H9 (cell line): ENCODE measurements at regions not wholly inside any gene's neighbourhood (a gene's known extent, or its start where the extent isn't known, plus 50 kb on each side); places are given as distances from the start of the nearest gene placed in this dataset.
A peak's percentile ranks its signal among the peaks of the same experiment; 100 is the strongest.

Source experiments
- DNase-seq: peaks from one replicate; pipeline ENCODE4 v3.0.0-alpha.2; 2017
- H2AFZ ChIP-seq: one replicate; pipeline ENCODE4 v1.6.1; 2013; ENCODE audit warnings: mild to moderate bottlenecking, low read length, control low read depth, moderate library complexity
- H2AK5ac ChIP-seq: 2 replicates; pipeline ENCODE4 v1.6.1; 2013; ENCODE audit warnings: low read length, control low read depth, mixed read lengths; ENCODE audit not compliant: insufficient read length
- H2BK120ac ChIP-seq: one replicate; pipeline ENCODE4 v1.6.1; 2013; ENCODE audit warnings: low read depth, mild to moderate bottlenecking, low read length, control low read depth, inconsistent platforms; ENCODE audit not compliant: poor library complexity, severe bottlenecking
- H2BK12ac ChIP-seq: 2 replicates; pipeline ENCODE4 v1.6.1; 2013; ENCODE audit warnings: low read length, control low read depth, mixed read lengths, low read depth; ENCODE audit not compliant: insufficient read length
- H2BK15ac ChIP-seq: 2 replicates; pipeline ENCODE4 v1.6.1; 2013; ENCODE audit warnings: low read depth, low read length, control low read depth
- H2BK20ac ChIP-seq: one replicate; pipeline ENCODE4 v1.6.1; 2013; ENCODE audit warnings: low read depth, mild to moderate bottlenecking, low read length, control low read depth, inconsistent platforms; ENCODE audit not compliant: poor library complexity, severe bottlenecking
- H2BK5ac ChIP-seq: 2 replicates; pipeline ENCODE4 v1.6.1; 2013; ENCODE audit warnings: low read length, control low read depth, mixed read lengths; ENCODE audit not compliant: insufficient read length
- H3K14ac ChIP-seq: 2 replicates; pipeline ENCODE4 v1.6.1; 2013; ENCODE audit warnings: low read length, control low read depth; ENCODE audit not compliant: insufficient read depth
- H3K18ac ChIP-seq: 2 replicates; pipeline ENCODE4 v1.6.1; 2013; ENCODE audit warnings: low read depth, mild to moderate bottlenecking, mixed read lengths, low read length, control low read depth; ENCODE audit not compliant: insufficient read length
- H3K23ac ChIP-seq: 2 replicates; pipeline ENCODE4 v1.6.1; 2013; ENCODE audit warnings: low read length, control low read depth, mixed read lengths, low read depth; ENCODE audit not compliant: insufficient read length
- H3K23me2 ChIP-seq: 2 replicates; pipeline ENCODE4 v1.6.1; 2013; ENCODE audit warnings: low read depth, mild to moderate bottlenecking, mixed read lengths, low read length, control low read depth; ENCODE audit not compliant: insufficient read length, poor library complexity, severe bottlenecking
- H3K27ac ChIP-seq: 2 replicates; pipeline ENCODE4 v1.5.1; 2013; ENCODE audit warnings: low read length, control low read depth, mixed read lengths, low read depth; ENCODE audit not compliant: insufficient read length
- H3K27me3 ChIP-seq: 2 replicates; pipeline ENCODE4 v1.6.1; 2013; ENCODE audit warnings: low read length, control low read depth, inconsistent platforms; ENCODE audit not compliant: insufficient read depth
- H3K4ac ChIP-seq: 2 replicates; pipeline ENCODE4 v1.6.1; 2013; ENCODE audit warnings: low read depth, mild to moderate bottlenecking, control low read depth, inconsistent platforms, low read length, moderate library complexity
- H3K4me1 ChIP-seq: 2 replicates; pipeline ENCODE4 v1.6.1; 2013; ENCODE audit warnings: low read length, control low read depth, inconsistent platforms; ENCODE audit not compliant: insufficient read depth
- H3K4me2 ChIP-seq: 2 replicates; pipeline ENCODE4 v1.6.1; 2013; ENCODE audit warnings: low read length, control low read depth, mixed read lengths; ENCODE audit not compliant: insufficient read length, insufficient read depth
- H3K56ac ChIP-seq: 2 replicates; pipeline ENCODE4 v1.6.1; 2013; ENCODE audit warnings: low read depth, mild to moderate bottlenecking, mixed read lengths, low read length, control low read depth; ENCODE audit not compliant: insufficient read length
- H3K79me1 ChIP-seq: 2 replicates; pipeline ENCODE4 v1.6.1; 2013; ENCODE audit warnings: low read depth, mild to moderate bottlenecking, moderate library complexity, low read length, control low read depth, inconsistent platforms; ENCODE audit not compliant: insufficient read depth, poor library complexity, severe bottlenecking
- H3K79me2 ChIP-seq: 2 replicates; pipeline ENCODE4 v1.6.1; 2013; ENCODE audit warnings: low read length, control low read depth, inconsistent platforms; ENCODE audit not compliant: insufficient read depth
- H3K9ac ChIP-seq: 2 replicates; pipeline ENCODE4 v1.6.1; 2013; ENCODE audit warnings: low read length, control low read depth, mixed read lengths; ENCODE audit not compliant: insufficient read length; ENCODE audit errors: extremely low read depth
- H3K9me3 ChIP-seq: one replicate; pipeline ENCODE4 v1.6.1; 2013; ENCODE audit warnings: low read depth, low read length, inconsistent platforms; ENCODE audit not compliant: control insufficient read depth
- H3T11ph ChIP-seq: one replicate; pipeline ENCODE4 v1.6.1; 2013; ENCODE audit warnings: mild to moderate bottlenecking, low read length, control low read depth, inconsistent platforms
- H4K20me1 ChIP-seq: one replicate; pipeline ENCODE4 v1.6.1; 2013; ENCODE audit not compliant: control insufficient read depth, insufficient read length, insufficient read depth
- H4K5ac ChIP-seq: 2 replicates; pipeline ENCODE4 v1.6.1; 2013; ENCODE audit warnings: low read depth, mild to moderate bottlenecking, mixed read lengths, low read length, control low read depth; ENCODE audit not compliant: insufficient read length
- H4K8ac ChIP-seq: replicated peaks from 2 replicates; pipeline ENCODE4 v1.6.1; 2013; ENCODE audit warnings: low read length, control low read depth, mixed read lengths, low read depth; ENCODE audit not compliant: insufficient read length
- H4K91ac ChIP-seq: 2 replicates; pipeline ENCODE4 v1.6.1; 2013; ENCODE audit warnings: low read depth, mild to moderate bottlenecking, moderate library complexity, mixed read lengths, low read length, control low read depth; ENCODE audit not compliant: insufficient read length
- H3K27ac Mint-ChIP-seq, 3 experiments: 2 replicates in 2 of 3; 3 replicates in 1 of 3; pipeline ENCODE4 v1.8.0; 2020 to 2021; ENCODE audit warnings: mixed read lengths in 3 of 3, mild to moderate bottlenecking in 1 of 3, moderate library complexity in 1 of 3
- H3K27me3 Mint-ChIP-seq: 2 replicates; pipeline ENCODE4 v1.8.0; 2021; ENCODE audit warnings: low read depth, mild to moderate bottlenecking, moderate library complexity, mixed read lengths
- H3K36me3 Mint-ChIP-seq, 3 experiments: 2 replicates in 2 of 3; 3 replicates in 1 of 3; pipeline ENCODE4 v1.8.0; 2020 to 2021; ENCODE audit warnings: low read depth in 3 of 3, mixed read lengths in 3 of 3; ENCODE audit not compliant: insufficient read depth in 1 of 3
- H3K4me1 Mint-ChIP-seq, 2 experiments: 2 replicates each; pipeline ENCODE4 v1.8.0; 2020; ENCODE audit warnings: mixed read lengths in 2 of 2
- H3K4me3 Mint-ChIP-seq, 2 experiments: 2 replicates in 1 of 2; 3 replicates in 1 of 2; pipeline ENCODE4 v1.8.0; 2020 to 2021; ENCODE audit warnings: mild to moderate bottlenecking in 2 of 2, mixed read lengths in 2 of 2, moderate library complexity in 1 of 2
- H3K9me3 Mint-ChIP-seq, 2 experiments: 2 replicates in 1 of 2; 3 replicates in 1 of 2; pipeline ENCODE4 v1.8.0; 2020; ENCODE audit warnings: mild to moderate bottlenecking in 2 of 2, mixed read lengths in 2 of 2, moderate library complexity in 1 of 2
- CTCF ChIP-seq: fragments of 200-600 bp; sonication (generic); conservative IDR thresholded peaks from 3 replicates; pipeline ENCODE4 v1.8.0; 2021; ENCODE audit warnings: antibody characterized with exemption, mild to moderate bottlenecking
- WGBS: extraction: QIAGEN DNeasy Blood & Tissue Kit; methylation state at CpG from one replicate; pipeline ENCODE4 v1.1.7; 2013; ENCODE audit warnings: missing lambda C conversion rate, low lambda C conversion rate, mixed read lengths; ENCODE audit not compliant: insufficient read length; ENCODE audit errors: extremely low coverage; 5-methylcytosine and 5-hydroxymethylcytosine counted together

GRCh38 chr9:74281674-74282073 is 215.5 kb upstream of the RORB start:
- H3K14ac ChIP-seq, result no peak overlapping the region
- no peak overlapping the region for H4K8ac ChIP-seq
- H2BK120ac ChIP-seq, result no peak overlapping the region
- no peak overlapping the region for H2BK5ac ChIP-seq
- H3K9me3 ChIP-seq, result no peaks in the 10 kb centered on the region
- Mint-ChIP-seq H3K27ac (no peak overlapping the region), H3K36me3 (peaks cover 0 to 2% (median 0%) of the 10 kb centered on the region in 3 experiments; a peak in 1 of 7 replicates), H3K9me3 (peaks cover 0 to 3% of the 10 kb centered on the region in 2 experiments; a peak in 1 of 5 replicates), H3K4me3 (no peak overlapping the region), H3K4me1 (0 out of 4 replicates have a peak, but pooled peaks cover 0 to 2% of the 10 kb centered on the region in 2 experiments), H3K27me3 (no peaks in the 10 kb centered on the region)
- no peak overlapping the region for H2BK12ac ChIP-seq
- H3K9ac ChIP-seq, result no peak overlapping the region
- no peak overlapping the region for H3K56ac ChIP-seq
- H2AFZ ChIP-seq, result no peak overlapping the region
- no peak overlapping the region for H3K27ac ChIP-seq
- peak; percentile 70 for TF ChIP-seq CTCF
- no peak overlapping the region for H4K91ac ChIP-seq
- H3K79me2 ChIP-seq, result no peaks in the 10 kb centered on the region
- no peak overlapping the region for H3K23ac ChIP-seq
- H4K5ac ChIP-seq, result no peak overlapping the region
- H3K18ac ChIP-seq, result no peak overlapping the region
- H4K20me1 ChIP-seq, result no peaks in the 10 kb centered on the region
- H3K4ac ChIP-seq, result no peak overlapping the region
- DNase-seq, result peak; percentile 53
- H3K4me1 ChIP-seq, result no peaks in the 10 kb centered on the region
- H3K27me3 ChIP-seq, result no peaks in the 10 kb centered on the region
- no CpG with 5 or more reads among the region's 1 CpG for WGBS
- no peak overlapping the region for H2AK5ac ChIP-seq
- H3K23me2 ChIP-seq, result no peaks in the 10 kb centered on the region
- no peak overlapping the region for H3K4me2 ChIP-seq
- H2BK20ac ChIP-seq, result no peak overlapping the region
- no peaks in the 10 kb centered on the region for H3K79me1 ChIP-seq
- H3T11ph ChIP-seq, result no peak overlapping the region
- no peak overlapping the region for H2BK15ac ChIP-seq
